HL-60 (cell line): ENCODE measurements at regions not wholly inside any gene's neighbourhood (a gene's known extent, or its start where the extent isn't known, plus 50 kb on each side); places are given as distances from the start of the nearest gene placed in this dataset.

Experiments
- DNase-seq, 2 experiments: peaks; one replicate each; pipeline ENCODE4 v3.0.0-alpha.2; 2010 to 2020; ENCODE audit warnings: low read depth in 1 of 2, low spot score in 1 of 2
- H3K27ac ChIP-seq: fragments of 250-450 bp; sonication (Bioruptor Pico); replicated peaks from 2 replicates; pipeline ENCODE4 v1.5.1; 2020; ENCODE audit warnings: mild to moderate bottlenecking, moderate library complexity
- H3K27me3 ChIP-seq: fragments of 250-450 bp; sonication (Bioruptor Pico); 2 replicates; pipeline ENCODE4 v1.5.1; 2021; ENCODE audit warnings: mild to moderate bottlenecking, moderate library complexity; ENCODE audit not compliant: insufficient read depth, poor library complexity, severe bottlenecking
- H3K4me3 ChIP-seq: replicated peaks from 2 replicates; pipeline ENCODE4 v1.5.1; 2011; ENCODE audit warnings: mild to moderate bottlenecking, control low read depth, low read length; ENCODE audit not compliant: insufficient read depth
- GABPA ChIP-seq: IDR thresholded peaks from 2 replicates; pipeline ENCODE4 v1.6.1; 2012; ENCODE audit warnings: low read depth
- POLR2AphosphoS5 ChIP-seq: IDR thresholded peaks from 2 replicates; pipeline ENCODE4 v1.6.1; 2012; ENCODE audit warnings: low read depth
- SPI1 ChIP-seq: IDR thresholded peaks from 2 replicates; pipeline ENCODE4 v1.6.1; 2012; ENCODE audit warnings: low read depth, mild to moderate bottlenecking, borderline replicate concordance
- TF ChIP-seq, protein P1 (sequence below): IDR thresholded peaks from 2 replicates; pipeline ENCODE4 v1.6.1; 2012; ENCODE audit warnings: low read depth; ENCODE audit not compliant: insufficient replicate concordance
- TF ChIP-seq, protein P2 (sequence below): IDR thresholded peaks from one replicate; pipeline ENCODE4 v1.5.1; 2011; ENCODE audit warnings: low read length, control low read depth, inconsistent platforms; ENCODE audit not compliant: insufficient read depth

DNA sequence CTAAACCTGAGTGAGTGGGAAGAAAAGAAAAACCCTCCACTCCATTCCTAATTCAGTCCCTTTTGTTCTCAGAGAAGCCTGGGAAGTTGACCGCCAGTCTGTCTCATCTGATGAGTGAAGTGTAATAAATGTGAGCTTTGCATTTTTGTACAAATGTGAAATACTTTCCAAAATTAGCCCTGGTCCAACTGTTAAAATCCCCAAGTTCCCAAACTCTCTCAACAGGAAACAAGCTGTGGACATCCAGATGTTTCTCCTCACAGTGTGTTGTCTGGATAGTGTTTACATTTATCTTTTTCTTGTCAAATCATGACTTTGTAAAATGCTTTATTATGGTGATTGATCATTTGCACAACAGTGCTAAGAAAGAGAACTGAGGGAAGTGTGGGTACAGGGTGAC lies 145.1 kb downstream of the TM2D1 start:
- Histone ChIP-seq H3K27me3 (no peaks in the 10 kb centered on the region), H3K4me3 (no peak overlapping the region), H3K27ac (no peak overlapping the region)
- TF ChIP-seq SPI1 = no peak
- no peak for TF ChIP-seq GABPA
- TF ChIP-seq, protein P1, sequence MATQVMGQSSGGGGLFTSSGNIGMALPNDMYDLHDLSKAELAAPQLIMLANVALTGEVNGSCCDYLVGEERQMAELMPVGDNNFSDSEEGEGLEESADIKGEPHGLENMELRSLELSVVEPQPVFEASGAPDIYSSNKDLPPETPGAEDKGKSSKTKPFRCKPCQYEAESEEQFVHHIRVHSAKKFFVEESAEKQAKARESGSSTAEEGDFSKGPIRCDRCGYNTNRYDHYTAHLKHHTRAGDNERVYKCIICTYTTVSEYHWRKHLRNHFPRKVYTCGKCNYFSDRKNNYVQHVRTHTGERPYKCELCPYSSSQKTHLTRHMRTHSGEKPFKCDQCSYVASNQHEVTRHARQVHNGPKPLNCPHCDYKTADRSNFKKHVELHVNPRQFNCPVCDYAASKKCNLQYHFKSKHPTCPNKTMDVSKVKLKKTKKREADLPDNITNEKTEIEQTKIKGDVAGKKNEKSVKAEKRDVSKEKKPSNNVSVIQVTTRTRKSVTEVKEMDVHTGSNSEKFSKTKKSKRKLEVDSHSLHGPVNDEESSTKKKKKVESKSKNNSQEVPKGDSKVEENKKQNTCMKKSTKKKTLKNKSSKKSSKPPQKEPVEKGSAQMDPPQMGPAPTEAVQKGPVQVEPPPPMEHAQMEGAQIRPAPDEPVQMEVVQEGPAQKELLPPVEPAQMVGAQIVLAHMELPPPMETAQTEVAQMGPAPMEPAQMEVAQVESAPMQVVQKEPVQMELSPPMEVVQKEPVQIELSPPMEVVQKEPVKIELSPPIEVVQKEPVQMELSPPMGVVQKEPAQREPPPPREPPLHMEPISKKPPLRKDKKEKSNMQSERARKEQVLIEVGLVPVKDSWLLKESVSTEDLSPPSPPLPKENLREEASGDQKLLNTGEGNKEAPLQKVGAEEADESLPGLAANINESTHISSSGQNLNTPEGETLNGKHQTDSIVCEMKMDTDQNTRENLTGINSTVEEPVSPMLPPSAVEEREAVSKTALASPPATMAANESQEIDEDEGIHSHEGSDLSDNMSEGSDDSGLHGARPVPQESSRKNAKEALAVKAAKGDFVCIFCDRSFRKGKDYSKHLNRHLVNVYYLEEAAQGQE = no peak
- TF ChIP-seq, protein P2, sequence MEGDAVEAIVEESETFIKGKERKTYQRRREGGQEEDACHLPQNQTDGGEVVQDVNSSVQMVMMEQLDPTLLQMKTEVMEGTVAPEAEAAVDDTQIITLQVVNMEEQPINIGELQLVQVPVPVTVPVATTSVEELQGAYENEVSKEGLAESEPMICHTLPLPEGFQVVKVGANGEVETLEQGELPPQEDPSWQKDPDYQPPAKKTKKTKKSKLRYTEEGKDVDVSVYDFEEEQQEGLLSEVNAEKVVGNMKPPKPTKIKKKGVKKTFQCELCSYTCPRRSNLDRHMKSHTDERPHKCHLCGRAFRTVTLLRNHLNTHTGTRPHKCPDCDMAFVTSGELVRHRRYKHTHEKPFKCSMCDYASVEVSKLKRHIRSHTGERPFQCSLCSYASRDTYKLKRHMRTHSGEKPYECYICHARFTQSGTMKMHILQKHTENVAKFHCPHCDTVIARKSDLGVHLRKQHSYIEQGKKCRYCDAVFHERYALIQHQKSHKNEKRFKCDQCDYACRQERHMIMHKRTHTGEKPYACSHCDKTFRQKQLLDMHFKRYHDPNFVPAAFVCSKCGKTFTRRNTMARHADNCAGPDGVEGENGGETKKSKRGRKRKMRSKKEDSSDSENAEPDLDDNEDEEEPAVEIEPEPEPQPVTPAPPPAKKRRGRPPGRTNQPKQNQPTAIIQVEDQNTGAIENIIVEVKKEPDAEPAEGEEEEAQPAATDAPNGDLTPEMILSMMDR = no peak
- no peak for TF ChIP-seq POLR2AphosphoS5
- DNase-seq = no peak

DNA sequence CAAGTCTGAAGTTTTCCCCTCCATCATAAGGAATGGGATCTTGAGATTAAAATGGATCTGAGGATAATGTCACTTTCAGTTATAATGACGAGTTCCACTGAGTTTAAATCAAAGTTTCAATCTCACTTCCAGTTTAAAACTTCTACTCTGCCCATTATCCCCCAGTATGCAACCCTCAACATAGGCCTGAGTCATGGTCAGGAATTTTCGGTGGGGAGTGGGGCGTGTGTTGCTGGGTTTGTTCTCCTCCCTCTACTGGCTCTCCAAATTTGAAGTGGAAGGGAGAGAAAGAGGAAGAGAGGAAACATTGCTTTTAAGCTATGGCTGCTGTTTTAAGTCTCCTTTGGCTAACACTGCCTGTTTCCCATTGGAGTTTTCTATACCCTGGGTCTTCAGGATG lies 152.9 kb downstream of the TM2D1 start:
- TF ChIP-seq SPI1 (0 out of 2 replicates have a peak, but pooled peaks have one; percentile 14), GABPA (no peak)
- Histone ChIP-seq H3K4me3 (no peak overlapping the region), H3K27me3 (no peaks in the 10 kb centered on the region), H3K27ac (no peak overlapping the region)
- DNase-seq = no peak

DNA sequence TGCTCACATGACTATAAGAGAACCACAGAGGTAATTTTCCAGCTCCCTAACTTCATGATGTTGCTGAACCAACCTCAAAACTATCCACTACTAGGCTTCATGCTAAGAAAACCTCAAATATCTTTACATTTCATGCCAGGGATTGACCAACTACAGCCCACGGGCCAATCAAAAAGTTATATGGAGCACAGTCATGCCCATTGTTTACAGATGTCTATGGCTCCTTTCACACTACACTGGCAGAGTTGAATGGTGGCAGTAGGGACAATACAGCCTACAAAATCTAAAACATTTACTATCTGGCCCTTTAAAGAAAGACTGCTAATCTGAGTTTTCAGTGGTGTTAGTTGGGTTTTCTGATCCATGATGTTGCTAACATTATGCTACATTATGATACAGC lies 154.8 kb downstream of the TM2D1 start:
- DNase-seq = no peak
- TF ChIP-seq GABPA (no peak), SPI1 (no peak), POLR2AphosphoS5 (no peak)
- TF ChIP-seq, protein P1 = no peak
- TF ChIP-seq, protein P2 = no peak
- H3K27ac ChIP-seq = no peak overlapping the region
- H3K27me3 ChIP-seq = no peaks in the 10 kb centered on the region
- H3K4me3 ChIP-seq = no peak overlapping the region

DNA sequence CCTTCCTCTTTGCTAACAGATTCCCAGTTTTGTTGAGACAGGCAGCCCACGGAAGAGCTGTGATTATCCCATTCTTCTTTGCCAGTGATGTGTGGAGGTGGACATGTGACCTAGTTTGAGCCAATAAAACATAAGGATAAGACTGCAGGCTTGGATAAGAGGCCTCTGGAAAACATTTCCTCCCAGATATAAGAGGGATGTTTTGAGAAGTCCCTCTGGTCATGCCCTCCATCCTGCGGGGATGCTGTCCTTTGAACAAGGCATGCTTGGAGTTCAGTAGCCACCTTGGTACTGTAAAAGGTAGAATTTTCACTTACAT lies 155.7 kb downstream of the TM2D1 start:
- H3K4me3 ChIP-seq = no peak overlapping the region
- TF ChIP-seq GABPA (no peak), POLR2AphosphoS5 (no peak)
- DNase-seq = no peak
- no peak overlapping the region for H3K27ac ChIP-seq
- H3K27me3 ChIP-seq = no peaks in the 10 kb centered on the region

DNA sequence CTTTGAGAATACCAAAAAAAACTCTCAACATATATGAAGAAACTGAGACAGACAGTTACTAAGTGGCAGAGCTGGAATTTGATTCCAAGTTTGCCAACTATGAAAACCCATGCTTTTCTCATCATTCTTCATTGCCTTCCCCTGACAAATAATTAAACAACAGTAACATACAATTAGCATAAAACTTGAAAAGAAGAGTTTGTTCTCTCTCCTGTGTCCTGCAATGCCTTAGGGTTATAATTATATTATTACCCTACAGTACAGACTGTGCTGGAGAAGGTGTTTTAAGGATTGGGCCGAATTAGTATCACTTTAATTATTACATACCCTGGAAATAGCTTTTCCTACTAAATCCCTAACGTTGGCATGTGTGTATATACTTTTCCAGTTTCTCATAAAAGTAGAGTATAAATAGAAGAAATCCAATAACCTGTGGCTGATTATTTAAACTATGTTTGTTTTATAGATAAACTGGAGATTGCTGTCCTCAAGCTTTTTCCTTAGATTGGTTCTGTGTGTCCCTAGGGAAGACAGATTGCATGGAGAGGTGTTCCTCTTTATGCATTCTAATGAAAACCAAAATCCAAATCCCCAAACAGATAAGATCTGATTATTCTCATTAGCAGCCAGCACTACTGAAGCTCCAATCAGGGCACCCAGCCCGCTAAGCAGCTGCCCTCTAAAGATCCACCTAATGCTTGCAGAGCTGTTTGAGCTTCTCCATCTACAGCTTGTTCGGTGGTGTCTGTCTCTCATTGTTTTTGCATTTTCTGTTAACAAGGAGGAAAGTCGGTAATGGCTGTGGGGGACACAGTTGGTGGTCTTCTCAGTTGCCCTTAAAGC lies 156.3 kb downstream of the TM2D1 start:
- TF ChIP-seq, protein P1 = no peak
- TF ChIP-seq POLR2AphosphoS5 (no peak), GABPA (no peak), SPI1 (no peak)
- TF ChIP-seq, protein P2 = no peak
- Histone ChIP-seq H3K4me3 (no peak overlapping the region), H3K27me3 (no peaks in the 10 kb centered on the region), H3K27ac (no peak overlapping the region)
- no peak for DNase-seq
